ENCODE measurements at regions not wholly inside any gene's neighbourhood (a gene's known extent, or its start where the extent isn't known, plus 50 kb on each side); places are given as distances from the start of the nearest gene placed in this dataset.
A peak's percentile ranks its signal among the peaks of the same experiment; 100 is the strongest.

GRCh38 chr2:176454893-176455815, 185.9 kb downstream of the MTX2 start (continued):
- TF ChIP-seq HNF1A (IDR thresholded peaks at IDR 0.05; ENCODE audit: low read depth) (no peak), HNF1A (CRISPR knock-in tag; IDR thresholded peaks at IDR 0.05; ENCODE audit: borderline replicate concordance) (no peak), ZNF747 (CRISPR knock-in tag; IDR thresholded peaks at IDR 0.05; ENCODE audit: borderline replicate concordance) (no peak), NCOR1 (IDR thresholded peaks at IDR 0.05; ENCODE audit: borderline replicate concordance, low read length) (no peak), DMAP1 (CRISPR knock-in tag; IDR thresholded peaks at IDR 0.05) (no peak), SIX1 (CRISPR knock-in tag; IDR thresholded peaks at IDR 0.05; ENCODE audit: borderline replicate concordance) (no peak), ATM (IDR thresholded peaks at IDR 0.05; ENCODE audit: borderline replicate concordance) (no peak), PAF1 (CRISPR knock-in tag; IDR thresholded peaks at IDR 0.05) (no peak), CEBPG (CRISPR knock-in tag; IDR thresholded peaks at IDR 0.05) (no peak), CREB1 (IDR thresholded peaks at IDR 0.05) (no peak), CREB1 (CRISPR knock-in tag; IDR thresholded peaks at IDR 0.05) (no peak), ZC3H4 (CRISPR knock-in tag; IDR thresholded peaks at IDR 0.05; ENCODE audit: borderline replicate concordance) (no peak), SALL2 (CRISPR knock-in tag; IDR thresholded peaks at IDR 0.05) (no peak), ZNF234 (CRISPR knock-in tag; conservative IDR thresholded peaks at IDR 0.05) (no peak), ZNF430 (CRISPR knock-in tag; IDR thresholded peaks at IDR 0.05) (no peak), THAP11 (CRISPR knock-in tag; IDR thresholded peaks at IDR 0.05) (0 out of 2 replicates have a peak, but pooled peaks have one; percentile 22), PBX2 (CRISPR knock-in tag; IDR thresholded peaks at IDR 0.05) (no peak), CBX2 (IDR thresholded peaks at IDR 0.05; ENCODE audit: low read depth, low read length) (no peak), CBX2 (CRISPR knock-in tag; IDR thresholded peaks at IDR 0.05; ENCODE audit: low read depth) (no peak), ZNF143 (CRISPR knock-in tag; IDR thresholded peaks at IDR 0.05) (no peak), ZSCAN29 (CRISPR knock-in tag; conservative IDR thresholded peaks at IDR 0.05) (no peak), GATAD2A (CRISPR knock-in tag; IDR thresholded peaks at IDR 0.05) (no peak), ZNF275 (CRISPR knock-in tag; IDR thresholded peaks at IDR 0.05; ENCODE audit: borderline replicate concordance) (no peak), NRL (CRISPR knock-in tag; IDR thresholded peaks at IDR 0.05; ENCODE audit: borderline replicate concordance) (no peak), ZNF20 (CRISPR knock-in tag; IDR thresholded peaks at IDR 0.05) (no peak), MAZ (IDR thresholded peaks at IDR 0.05; ENCODE audit: borderline replicate concordance, low read depth, low read length) (no peak), MAZ (CRISPR knock-in tag; IDR thresholded peaks at IDR 0.05; ENCODE audit: low read depth) (no peak)

Measured in HepG2 (cell line).